ENCODE measurements at regions not wholly inside any gene's neighbourhood (a gene's known extent, or its start where the extent isn't known, plus 50 kb on each side); places are given as distances from the start of the nearest gene placed in this dataset.

- no peak for TF ChIP-seq GTF2F1 (IDR thresholded peaks at IDR 0.05; ENCODE audit: borderline replicate concordance, low read depth, low read length)
- TF ChIP-seq RXRA (IDR thresholded peaks at IDR 0.05; ENCODE audit: insufficient read depth, low read depth, low read length): no peak
- TF ChIP-seq RNF2 (IDR thresholded peaks at IDR 0.05; ENCODE audit: borderline replicate concordance, low read depth, low read length, missing control alignments, poor library complexity, severe bottlenecking): no peak
- TF ChIP-seq POU5F1 (IDR thresholded peaks at IDR 0.05; ENCODE audit: low read depth, low read length): no peak
Measured at GRCh38 chr12:111169032-111169431, 199.9 kb downstream of the PHETA1 start (continued).
